HEK293 (cell line): ENCODE measurements at regions not wholly inside any gene's neighbourhood (a gene's known extent, or its start where the extent isn't known, plus 50 kb on each side); places are given as distances from the start of the nearest gene placed in this dataset.

Source experiments
- CTCF ChIA-PET: fragments of 350-600 bp; formaldehyde crosslinking; extraction: SDS; loops from one replicate; lab custom pipeline; 2021; ENCODE audit warnings: antibody characterized with exemption; lab: Yijun Ruan, JAX
- POLR2A ChIA-PET: fragments of 300-600 bp; formaldehyde crosslinking; extraction: SDS; loops from one replicate; lab custom pipeline; 2020; ENCODE audit warnings: antibody characterized with exemption, inconsistent platforms; lab: Yijun Ruan, JAX
- H3K27ac ChIP-seq: fragments of 200-500 bp; sonication (Bioruptor generic); 2 replicates; pipeline ENCODE4 v1.5.1; 2014; ENCODE audit warnings: low read depth, low read length, control low read depth, inconsistent platforms; ENCODE audit errors: extremely low read depth
- H3K36me3 ChIP-seq, 2 experiments: fragments of 200-500 bp in 1 of 2; sonication (Bioruptor generic) in 1 of 2; 1 replicate in 1 of 2; 2 replicates in 1 of 2; pipeline ENCODE4 v1.5.1; 2014 to 2017; ENCODE audit warnings: inconsistent platforms in 2 of 2, low read length in 2 of 2; ENCODE audit not compliant: control insufficient read depth in 2 of 2, insufficient read depth in 1 of 2
- H3K4me1 ChIP-seq: fragments of 200-500 bp; sonication (Bioruptor generic); 2 replicates; pipeline ENCODE4 v1.5.1; 2014; ENCODE audit warnings: mild to moderate bottlenecking, low read length, inconsistent platforms; ENCODE audit not compliant: control insufficient read depth, insufficient read depth
- H3K4me3 ChIP-seq: 2 replicates; pipeline ENCODE4 v1.5.1; 2011; ENCODE audit warnings: low read depth, mild to moderate bottlenecking, control low read depth, low read length, moderate library complexity
- H3K9me3 ChIP-seq: fragments of 200-500 bp; sonication (Bioruptor generic); 2 replicates; pipeline ENCODE4 v1.5.1; 2014; ENCODE audit warnings: low read depth, low read length, inconsistent platforms; ENCODE audit not compliant: control insufficient read depth, insufficient read depth
- FEZF1 ChIP-seq: fragments of 450-650 bp; formaldehyde crosslinking; IDR thresholded peaks from 2 replicates; pipeline ENCODE4 v1.5.1; 2016; ENCODE audit warnings: missing biosample characterization, missing genetic modification characterization
- GFI1B ChIP-seq: fragments of 450-650 bp; formaldehyde crosslinking; IDR thresholded peaks from 2 replicates; pipeline ENCODE4 v1.5.1; 2016; ENCODE audit warnings: missing biosample characterization, missing genetic modification characterization
- HOXC10 ChIP-seq: sonication (generic); formaldehyde crosslinking; IDR thresholded peaks from 2 replicates; pipeline ENCODE4 v1.8.1; 2023; ENCODE audit warnings: mild to moderate bottlenecking, missing genetic modification reagents
- KLF9 ChIP-seq: fragments of 450-650 bp; formaldehyde crosslinking; IDR thresholded peaks from 2 replicates; pipeline ENCODE4 v1.5.1; 2016; ENCODE audit warnings: missing biosample characterization, missing genetic modification characterization, low read depth
- MYNN ChIP-seq: fragments of 450-650 bp; formaldehyde crosslinking; IDR thresholded peaks from 2 replicates; pipeline ENCODE4 v1.5.1; 2016; ENCODE audit warnings: missing biosample characterization, missing genetic modification characterization, borderline replicate concordance
- REPIN1 ChIP-seq: fragments of 450-650 bp; formaldehyde crosslinking; IDR thresholded peaks from 2 replicates; pipeline ENCODE4 v1.5.1; 2017; ENCODE audit warnings: missing biosample characterization, missing genetic modification characterization, low read depth
- ZBTB17 ChIP-seq: fragments of 450-650 bp; formaldehyde crosslinking; IDR thresholded peaks from 2 replicates; pipeline ENCODE4 v1.5.1; 2016; ENCODE audit warnings: missing biosample characterization, missing genetic modification characterization
- ZBTB21 ChIP-seq: fragments of 450-650 bp; formaldehyde crosslinking; IDR thresholded peaks from 2 replicates; pipeline ENCODE4 v1.5.1; 2017; ENCODE audit warnings: missing biosample characterization, missing genetic modification characterization
- ZFP69B ChIP-seq: fragments of 450-650 bp; formaldehyde crosslinking; IDR thresholded peaks from 2 replicates; pipeline ENCODE4 v1.5.1; 2016; ENCODE audit warnings: missing biosample characterization, missing genetic modification characterization
- ZNF114 ChIP-seq: fragments of 450-650 bp; formaldehyde crosslinking; IDR thresholded peaks from 2 replicates; pipeline ENCODE4 v1.5.0; 2017; ENCODE audit warnings: missing biosample characterization, missing genetic modification characterization
- ZNF175 ChIP-seq: fragments of 450-650 bp; formaldehyde crosslinking; IDR thresholded peaks from 2 replicates; pipeline ENCODE4 v1.5.1; 2016; ENCODE audit warnings: missing biosample characterization, missing genetic modification characterization
- ZNF266 ChIP-seq: fragments of 450-650 bp; formaldehyde crosslinking; IDR thresholded peaks from 2 replicates; pipeline ENCODE4 v1.5.1; 2016; ENCODE audit warnings: missing biosample characterization, missing genetic modification characterization, low read depth
- ZNF302 ChIP-seq: fragments of 450-650 bp; formaldehyde crosslinking; IDR thresholded peaks from 2 replicates; pipeline ENCODE4 v1.5.1; 2016; ENCODE audit warnings: missing biosample characterization, missing genetic modification characterization, low read depth
- ZNF394 ChIP-seq: fragments of 450-650 bp; formaldehyde crosslinking; IDR thresholded peaks from 2 replicates; pipeline ENCODE4 v1.5.1; 2016; ENCODE audit warnings: missing biosample characterization, missing genetic modification characterization, mild to moderate bottlenecking, moderate library complexity, borderline replicate concordance
- ZNF426 ChIP-seq: fragments of 450-650 bp; formaldehyde crosslinking; IDR thresholded peaks from 2 replicates; pipeline ENCODE4 v1.5.1; 2017; ENCODE audit warnings: missing biosample characterization, missing genetic modification characterization, mild to moderate bottlenecking, inconsistent platforms, moderate library complexity
- ZNF501 ChIP-seq: fragments of 450-650 bp; formaldehyde crosslinking; IDR thresholded peaks from 2 replicates; pipeline ENCODE4 v1.5.1; 2016; ENCODE audit warnings: missing biosample characterization, missing genetic modification characterization
- ZNF521 ChIP-seq: fragments of 450-650 bp; formaldehyde crosslinking; IDR thresholded peaks from 2 replicates; pipeline ENCODE4 v1.5.1; 2017; ENCODE audit warnings: missing biosample characterization, mild to moderate bottlenecking, missing genetic modification characterization
- ZNF621 ChIP-seq: fragments of 450-650 bp; formaldehyde crosslinking; IDR thresholded peaks from 2 replicates; pipeline ENCODE4 v1.5.1; 2017; ENCODE audit warnings: missing biosample characterization, missing genetic modification characterization
- ZNF623 ChIP-seq: fragments of 450-650 bp; formaldehyde crosslinking; IDR thresholded peaks from 2 replicates; pipeline ENCODE4 v1.5.1; 2016; ENCODE audit warnings: missing biosample characterization, missing genetic modification characterization
- ZNF76 ChIP-seq: fragments of 450-650 bp; formaldehyde crosslinking; IDR thresholded peaks from 2 replicates; pipeline ENCODE4; 2016; ENCODE audit warnings: low read depth, missing biosample characterization, missing genetic modification characterization, borderline replicate concordance
- ZNF777 ChIP-seq: fragments of 450-650 bp; formaldehyde crosslinking; IDR thresholded peaks from 2 replicates; pipeline ENCODE4 v1.5.1; 2017; ENCODE audit warnings: missing biosample characterization, missing genetic modification characterization, borderline replicate concordance
- TF ChIP-seq, protein P1 (sequence below): fragments of 450-650 bp; formaldehyde crosslinking; IDR thresholded peaks from 2 replicates; pipeline ENCODE4 v1.5.1; 2016; ENCODE audit warnings: missing biosample characterization, missing genetic modification characterization
- TF ChIP-seq, protein P2 (sequence below): fragments of 450-650 bp; formaldehyde crosslinking; IDR thresholded peaks from 2 replicates; pipeline ENCODE4 v1.5.1; 2017; ENCODE audit warnings: missing biosample characterization, missing genetic modification characterization
- TF ChIP-seq, protein P3 (sequence below): fragments of 450-650 bp; formaldehyde crosslinking; IDR thresholded peaks from 2 replicates; pipeline ENCODE4 v1.5.1; 2016; ENCODE audit warnings: missing biosample characterization, missing genetic modification characterization

DNA sequence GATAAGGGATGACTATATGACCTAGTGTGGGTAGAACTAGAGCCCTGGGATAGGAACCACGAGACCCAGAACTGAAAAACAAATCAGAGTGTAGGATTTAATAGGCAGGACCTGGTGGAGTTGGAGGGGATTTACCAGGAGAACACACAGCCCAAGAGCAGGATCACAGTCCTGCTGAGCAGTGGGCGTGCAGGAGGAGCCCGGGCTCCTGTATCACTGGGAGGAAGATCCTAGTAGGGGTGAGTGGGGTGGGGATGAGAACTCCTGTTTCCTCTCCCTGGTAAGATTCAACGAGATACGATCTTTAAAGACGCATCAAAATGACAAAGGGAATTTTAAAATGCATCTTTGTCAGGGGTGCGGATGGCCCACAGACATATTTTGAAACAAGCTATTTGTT lies 220.1 kb downstream of the GALC start:
- TF ChIP-seq ZNF175 (no peak), HOXC10 (CRISPR knock-in tag) (no peak), ZNF114 (tag by site-specific recombination) (no peak), KLF9 (tag by site-specific recombination) (no peak), ZNF302 (tag by site-specific recombination) (no peak), MYNN (no peak), FEZF1 (no peak), ZBTB21 (tag by site-specific recombination) (no peak), ZNF521 (tag by site-specific recombination) (no peak), ZNF76 (tag by site-specific recombination) (no peak), ZNF623 (tag by site-specific recombination) (no peak), ZBTB17 (tag by site-specific recombination) (no peak), ZFP69B (tag by site-specific recombination) (no peak), GFI1B (tag by site-specific recombination) (no peak)
- TF ChIP-seq, protein P1, sequence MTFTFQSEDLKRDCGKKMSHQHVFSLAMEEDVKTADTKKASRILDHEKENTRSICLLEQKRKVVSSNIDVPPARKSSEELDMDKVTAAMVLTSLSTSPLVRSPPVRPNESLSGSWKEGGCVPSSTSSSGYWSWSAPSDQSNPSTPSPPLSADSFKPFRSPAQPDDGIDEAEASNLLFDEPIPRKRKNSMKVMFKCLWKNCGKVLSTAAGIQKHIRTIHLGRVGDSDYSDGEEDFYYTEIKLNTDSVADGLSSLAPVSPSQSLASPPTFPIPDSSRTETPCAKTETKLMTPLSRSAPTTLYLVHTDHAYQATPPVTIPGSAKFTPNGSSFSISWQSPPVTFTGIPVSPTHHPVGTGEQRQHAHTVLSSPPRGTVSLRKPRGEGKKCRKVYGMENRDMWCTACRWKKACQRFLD (tag by site-specific recombination), result no peak
- TF ChIP-seq, protein P2, sequence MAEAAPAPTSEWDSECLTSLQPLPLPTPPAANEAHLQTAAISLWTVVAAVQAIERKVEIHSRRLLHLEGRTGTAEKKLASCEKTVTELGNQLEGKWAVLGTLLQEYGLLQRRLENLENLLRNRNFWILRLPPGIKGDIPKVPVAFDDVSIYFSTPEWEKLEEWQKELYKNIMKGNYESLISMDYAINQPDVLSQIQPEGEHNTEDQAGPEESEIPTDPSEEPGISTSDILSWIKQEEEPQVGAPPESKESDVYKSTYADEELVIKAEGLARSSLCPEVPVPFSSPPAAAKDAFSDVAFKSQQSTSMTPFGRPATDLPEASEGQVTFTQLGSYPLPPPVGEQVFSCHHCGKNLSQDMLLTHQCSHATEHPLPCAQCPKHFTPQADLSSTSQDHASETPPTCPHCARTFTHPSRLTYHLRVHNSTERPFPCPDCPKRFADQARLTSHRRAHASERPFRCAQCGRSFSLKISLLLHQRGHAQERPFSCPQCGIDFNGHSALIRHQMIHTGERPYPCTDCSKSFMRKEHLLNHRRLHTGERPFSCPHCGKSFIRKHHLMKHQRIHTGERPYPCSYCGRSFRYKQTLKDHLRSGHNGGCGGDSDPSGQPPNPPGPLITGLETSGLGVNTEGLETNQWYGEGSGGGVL (tag by site-specific recombination), result no peak
- ChIA-PET POLR2A (no interaction called here), CTCF (no interaction called here)
- no peaks in the 10 kb centered on the region for H3K4me1 ChIP-seq
- no peak overlapping the region for H3K4me3 ChIP-seq
- H3K36me3 ChIP-seq, result no peaks in the 10 kb centered on the region
- no peak overlapping the region for H3K27ac ChIP-seq
- no peaks in the 10 kb centered on the region for H3K9me3 ChIP-seq

DNA sequence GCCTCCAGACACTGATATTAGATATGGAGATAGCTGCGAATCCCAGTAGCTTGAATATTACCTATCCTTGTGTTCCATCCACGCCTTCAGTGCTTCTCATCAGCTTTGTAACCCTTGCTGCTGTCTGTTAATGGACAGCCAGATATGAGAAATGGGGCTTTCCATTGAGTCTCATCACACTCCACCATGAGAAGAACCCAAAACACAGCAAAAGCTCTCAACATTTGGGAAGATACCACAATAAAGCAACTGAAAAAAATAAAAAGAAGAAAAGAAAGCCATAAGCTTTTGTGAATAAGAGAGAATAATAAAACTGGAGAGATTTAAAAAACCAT lies 225.4 kb downstream of the GALC start:
- POLR2A ChIA-PET, result no interaction called here

DNA sequence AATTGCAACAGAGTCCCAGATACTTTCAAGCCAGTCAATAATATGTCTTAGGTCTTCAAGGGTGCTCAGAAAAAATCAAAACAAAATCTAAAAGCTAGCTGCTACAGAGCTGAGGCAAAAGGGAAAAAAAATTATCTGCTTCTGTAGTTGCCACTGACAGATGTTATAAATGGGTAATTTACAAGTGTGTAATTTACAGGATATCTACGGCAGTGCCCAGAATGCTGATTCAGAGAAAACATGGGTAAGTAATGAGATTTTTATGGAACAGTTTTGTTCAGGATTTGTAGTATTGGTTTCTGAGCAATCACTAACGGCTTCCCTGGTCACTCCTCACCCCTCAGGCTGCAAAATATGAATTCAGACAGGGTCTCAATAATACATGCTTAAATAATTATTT lies 234.1 kb downstream of the GALC start:
- CTCF ChIA-PET, result interaction anchor here (0.7 kb wide), 1 partner anchor 14 kb away, joined by 3 read pairs; no protein-coding TSS in a partner anchor
- no peak overlapping the region for H3K27ac ChIP-seq
- H3K4me3 ChIP-seq, result no peak overlapping the region
- no peaks in the 10 kb centered on the region for H3K9me3 ChIP-seq
- POLR2A ChIA-PET, result no interaction called here
- no peaks in the 10 kb centered on the region for H3K4me1 ChIP-seq
- no peak for TF ChIP-seq ZNF266 (tag by site-specific recombination)
- H3K36me3 ChIP-seq, result no peaks in the 10 kb centered on the region

More for the DNA sequence above, 225.4 kb downstream of the GALC start:
- TF ChIP-seq REPIN1 (tag by site-specific recombination) (no peak), ZNF621 (tag by site-specific recombination) (no peak), ZNF501 (no peak), ZNF426 (tag by site-specific recombination) (no peak), ZNF777 (tag by site-specific recombination) (no peak), ZNF394 (tag by site-specific recombination) (no peak)
- TF ChIP-seq, protein P3, sequence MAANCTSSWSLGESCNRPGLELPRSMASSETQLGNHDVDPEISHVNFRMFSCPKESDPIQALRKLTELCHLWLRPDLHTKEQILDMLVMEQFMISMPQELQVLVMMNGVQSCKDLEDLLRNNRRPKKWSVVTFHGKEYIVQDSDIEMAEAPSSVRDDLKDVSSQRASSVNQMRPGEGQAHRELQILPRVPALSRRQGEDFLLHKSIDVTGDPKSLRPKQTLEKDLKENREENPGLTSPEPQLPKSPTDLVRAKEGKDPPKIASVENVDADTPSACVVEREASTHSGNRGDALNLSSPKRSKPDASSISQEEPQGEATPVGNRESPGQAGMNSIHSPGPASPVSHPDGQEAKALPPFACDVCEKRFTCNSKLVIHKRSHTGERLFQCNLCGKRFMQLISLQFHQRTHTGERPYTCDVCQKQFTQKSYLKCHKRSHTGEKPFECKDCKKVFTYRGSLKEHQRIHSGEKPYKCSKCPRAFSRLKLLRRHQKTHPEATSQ (tag by site-specific recombination), result no peak
- Histone ChIP-seq H3K4me3 (no peak overlapping the region), H3K9me3 (no peaks in the 10 kb centered on the region), H3K4me1 (no peaks in the 10 kb centered on the region), H3K27ac (no peak overlapping the region), H3K36me3 (no peaks in the 10 kb centered on the region)
- CTCF ChIA-PET, result no interaction called here
